HepG2 (cell line): ENCODE measurements at regions not wholly inside any gene's neighbourhood (a gene's known extent, or its start where the extent isn't known, plus 50 kb on each side); places are given as distances from the start of the nearest gene placed in this dataset.

Experiments used
- ATAC-seq: fragments of 200-7000 bp; cut with Tn5 transposase; 3 replicates; pipeline ENCODE4 v1.9.1; 2020; ENCODE audit warnings: mild to moderate bottlenecking, moderate library complexity
- BruUV-seq: library from RNA; stranded (reverse); fragments of 400-500 nt; replicated peaks from 2 replicates; lab custom pipeline; 2021; lab: Mats Ljungman, UMichigan
- CTCF ChIA-PET: fragments of 300-600 bp; formaldehyde crosslinking; extraction: SDS; loops from one replicate; lab custom pipeline; 2021; ENCODE audit warnings: low total read pairs, inconsistent platforms, low intra/inter-chr PET ratio; lab: Yijun Ruan, JAX
- POLR2A ChIA-PET: fragments of 350-600 bp; sonication (Branson Sonifier 250); formaldehyde crosslinking; loops from one replicate; lab custom pipeline; 2020; ENCODE audit warnings: antibody characterized with exemption, inconsistent platforms; lab: Yijun Ruan, JAX
- DNase-seq: peaks from one replicate; pipeline ENCODE4 v3.0.0-alpha.2; 2015; ENCODE audit warnings: low spot score
- FAIRE-seq: peaks from 3 replicates; lab custom pipeline; 2011; peaks lifted over from hg19 to GRCh38; lab: Jason Lieb, UNC
- H2AFZ ChIP-seq: one replicate; pipeline ENCODE4 v1.6.1; 2011; ENCODE audit warnings: low read length, inconsistent platforms
- H3K27ac ChIP-seq: fragments of 300-600 bp; 3 replicates; pipeline ENCODE4 v1.8.0; 2011; ENCODE audit warnings: mixed run types, mild to moderate bottlenecking, mixed read lengths, low read length, inconsistent platforms; ENCODE audit not compliant: insufficient read depth; ENCODE audit errors: extremely low read length
- H3K27me3 ChIP-seq, 2 experiments: fragments of 200-600 bp in 1 of 2; 2 replicates in 1 of 2; 3 replicates in 1 of 2; pipeline versions ENCODE4 v1.6.0 to v1.8.0; 2011; ENCODE audit warnings: low read length in 2 of 2, mild to moderate bottlenecking in 2 of 2, moderate library complexity in 2 of 2, inconsistent platforms in 1 of 2; ENCODE audit not compliant: insufficient read depth in 2 of 2, control insufficient read depth in 1 of 2
- H3K36me3 ChIP-seq, 2 experiments: fragments of 200-600 bp in 1 of 2; replicated peaks in 1 of 2; 2 replicates in 1 of 2; 3 replicates in 1 of 2; pipeline versions ENCODE4 v1.5.1 to v1.8.0; 2011; ENCODE audit warnings: low read length in 2 of 2, inconsistent platforms in 1 of 2; ENCODE audit not compliant: insufficient read depth in 2 of 2, control insufficient read depth in 1 of 2
- H3K4me1 ChIP-seq: 2 replicates; pipeline ENCODE4 v1.5.1; 2012; ENCODE audit warnings: low read length, inconsistent platforms; ENCODE audit not compliant: insufficient read depth
- H3K4me2 ChIP-seq: 2 replicates; pipeline ENCODE4 v1.6.0; 2011; ENCODE audit warnings: low read depth, low read length, inconsistent platforms
- H3K4me3 ChIP-seq, 3 experiments: fragments of 200-600 bp in 1 of 3; sonication (generic), shearing (Covaris generic) in 1 of 3; replicated peaks in 1 of 3; 2 replicates each; pipeline ENCODE4 v1.5.1; 2011 to 2016; ENCODE audit warnings: low read length in 3 of 3, inconsistent platforms in 2 of 3, low read depth in 2 of 3, mild to moderate bottlenecking in 2 of 3, control low read depth in 1 of 3, mixed read lengths in 1 of 3; ENCODE audit not compliant: insufficient read depth in 1 of 3
- H3K79me2 ChIP-seq: one replicate; pipeline ENCODE4 v1.6.1; 2011; ENCODE audit warnings: low read length, inconsistent platforms; ENCODE audit not compliant: insufficient read depth
- H3K9ac ChIP-seq: 2 replicates; pipeline ENCODE4 v1.6.0; 2011; ENCODE audit warnings: mild to moderate bottlenecking, low read depth, low read length, inconsistent platforms; ENCODE audit not compliant: insufficient read depth
- H3K9me3 ChIP-seq: 2 replicates; pipeline ENCODE4 v1.5.1; 2012; ENCODE audit warnings: mild to moderate bottlenecking, low read length
- H4K20me1 ChIP-seq: 2 replicates; pipeline ENCODE4 v1.6.0; 2011; ENCODE audit warnings: inconsistent platforms, mild to moderate bottlenecking, low read length, moderate library complexity; ENCODE audit not compliant: insufficient read depth
- MAZ ChIP-seq, 2 experiments: sonication (generic) in 1 of 2; formaldehyde crosslinking in 1 of 2; IDR thresholded peaks; 2 replicates each; pipeline versions ENCODE4 v1.5.0 to v1.6.1; 2012 to 2020; ENCODE audit warnings: low read depth in 2 of 2, mild to moderate bottlenecking in 2 of 2, borderline replicate concordance in 1 of 2, improper control_type of control experiment in 1 of 2, low read length in 1 of 2, missing genetic modification reagents in 1 of 2, moderate library complexity in 1 of 2
- NR1H2 ChIP-seq: sonication (generic); formaldehyde crosslinking; IDR thresholded peaks from 2 replicates; pipeline ENCODE4 v1.8.1; 2022; ENCODE audit warnings: low read depth, missing genetic modification reagents, borderline replicate concordance
- POLR2A ChIP-seq, 2 experiments: IDR thresholded peaks; 2 replicates each; pipeline ENCODE4 v1.6.1; 2011; ENCODE audit warnings: low read depth in 2 of 2, low read length in 2 of 2, mild to moderate bottlenecking in 1 of 2, moderate library complexity in 1 of 2; ENCODE audit not compliant: insufficient read depth in 1 of 2
- YEATS4 ChIP-seq: sonication (generic); formaldehyde crosslinking; IDR thresholded peaks from 2 replicates; pipeline ENCODE4 v1.4.0; 2020; ENCODE audit warnings: missing genetic modification reagents, borderline replicate concordance
- ZNF138 ChIP-seq: sonication (generic); formaldehyde crosslinking; IDR thresholded peaks from 2 replicates; pipeline ENCODE4 v1.5.0; 2020; ENCODE audit warnings: mild to moderate bottlenecking, low read depth, missing genetic modification reagents
- ZNF20 ChIP-seq: sonication (generic); formaldehyde crosslinking; IDR thresholded peaks from 2 replicates; pipeline ENCODE4 v1.4.0; 2020; ENCODE audit warnings: mild to moderate bottlenecking, moderate library complexity, missing genetic modification reagents
- ZNF230 ChIP-seq: sonication (generic); formaldehyde crosslinking; IDR thresholded peaks from 2 replicates; pipeline ENCODE4 v1.4.0; 2020; ENCODE audit warnings: mild to moderate bottlenecking, missing genetic modification reagents
- ZNF574 ChIP-seq: sonication (generic); formaldehyde crosslinking; IDR thresholded peaks from 2 replicates; pipeline ENCODE4 v1.4.0; 2020; ENCODE audit warnings: missing genetic modification reagents
- ZNF788 ChIP-seq: sonication (generic); formaldehyde crosslinking; IDR thresholded peaks from 2 replicates; pipeline ENCODE4 v1.5.0; 2020; ENCODE audit warnings: mild to moderate bottlenecking, missing genetic modification reagents, borderline replicate concordance
- in situ Hi-C: cut with HindIII; loops from 2 replicates; pipeline ENCODE4 v1.10.0; 2017; ENCODE audit warnings: low pct_unique_long_range_greater_than_20kb; ENCODE audit not compliant: extremely low pct_ligation_motif_present
- intact Hi-C: fragments of 100-400 bp; cut with micrococcal nuclease; formaldehyde crosslinking; loops from one replicate; pipeline ENCODE4 v1.10.0; 2022; ENCODE audit not compliant: unreplicated experiment
- TF ChIP-seq, protein P1 (sequence below): sonication (generic); formaldehyde crosslinking; IDR thresholded peaks from 2 replicates; pipeline ENCODE4 v1.8.1; 2023; ENCODE audit warnings: mild to moderate bottlenecking, missing genetic modification reagents
- TF ChIP-seq, protein P2 (sequence below): sonication (generic); formaldehyde crosslinking; IDR thresholded peaks from 2 replicates; pipeline ENCODE4 v1.5.0; 2020; ENCODE audit warnings: mild to moderate bottlenecking, missing genetic modification reagents
- TF ChIP-seq, protein P3 (sequence below): IDR thresholded peaks from 2 replicates; pipeline ENCODE4 v1.6.1; 2016; ENCODE audit warnings: mild to moderate bottlenecking, missing biosample characterization, missing genetic modification reagents
- TF ChIP-seq, protein P4 (sequence below): sonication (generic); formaldehyde crosslinking; IDR thresholded peaks from 2 replicates; pipeline ENCODE4 v1.8.0; 2022; ENCODE audit warnings: missing genetic modification reagents, mild to moderate bottlenecking, inconsistent platforms, borderline replicate concordance
- TF ChIP-seq, protein P5 (sequence below): sonication (generic); formaldehyde crosslinking; IDR thresholded peaks from 2 replicates; pipeline ENCODE4 v1.8.1; 2023; ENCODE audit warnings: mild to moderate bottlenecking, inconsistent platforms, moderate library complexity, missing genetic modification reagents, borderline replicate concordance

DNA sequence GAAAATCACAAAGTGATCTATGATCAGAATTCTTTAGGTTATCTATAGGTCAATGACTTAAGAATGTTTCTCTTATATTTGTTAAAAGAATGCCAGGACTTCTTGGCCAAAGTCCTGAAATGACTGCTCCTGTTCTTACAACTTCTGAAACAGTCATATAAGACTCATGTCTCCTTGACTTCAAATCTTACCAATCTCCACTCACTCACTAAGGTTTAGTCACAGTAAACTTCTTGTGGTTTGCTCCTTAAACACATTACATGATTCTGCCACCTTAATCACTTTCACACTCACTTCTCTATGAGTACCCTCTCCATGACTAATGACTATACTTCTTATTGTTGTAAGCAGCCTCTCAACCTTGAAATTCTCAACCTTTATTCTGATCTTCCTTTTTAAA is 648.7 kb upstream of the CCDC179 start:
- H3K27me3 ChIP-seq = no peaks in the 10 kb centered on the region
- no peak for TF ChIP-seq ZNF574 (CRISPR knock-in tag)
- TF ChIP-seq, protein P1, sequence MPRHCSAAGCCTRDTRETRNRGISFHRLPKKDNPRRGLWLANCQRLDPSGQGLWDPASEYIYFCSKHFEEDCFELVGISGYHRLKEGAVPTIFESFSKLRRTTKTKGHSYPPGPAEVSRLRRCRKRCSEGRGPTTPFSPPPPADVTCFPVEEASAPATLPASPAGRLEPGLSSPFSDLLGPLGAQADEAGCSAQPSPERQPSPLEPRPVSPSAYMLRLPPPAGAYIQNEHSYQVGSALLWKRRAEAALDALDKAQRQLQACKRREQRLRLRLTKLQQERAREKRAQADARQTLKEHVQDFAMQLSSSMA = no peak
- TF ChIP-seq, protein P2, sequence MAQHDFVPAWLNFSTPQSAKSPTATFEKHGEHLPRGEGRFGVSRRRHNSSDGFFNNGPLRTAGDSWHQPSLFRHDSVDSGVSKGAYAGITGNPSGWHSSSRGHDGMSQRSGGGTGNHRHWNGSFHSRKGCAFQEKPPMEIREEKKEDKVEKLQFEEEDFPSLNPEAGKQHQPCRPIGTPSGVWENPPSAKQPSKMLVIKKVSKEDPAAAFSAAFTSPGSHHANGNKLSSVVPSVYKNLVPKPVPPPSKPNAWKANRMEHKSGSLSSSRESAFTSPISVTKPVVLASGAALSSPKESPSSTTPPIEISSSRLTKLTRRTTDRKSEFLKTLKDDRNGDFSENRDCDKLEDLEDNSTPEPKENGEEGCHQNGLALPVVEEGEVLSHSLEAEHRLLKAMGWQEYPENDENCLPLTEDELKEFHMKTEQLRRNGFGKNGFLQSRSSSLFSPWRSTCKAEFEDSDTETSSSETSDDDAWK (CRISPR knock-in tag) = no peak
- no peak for TF ChIP-seq NR1H2 (CRISPR knock-in tag)
- TF ChIP-seq, protein P3, sequence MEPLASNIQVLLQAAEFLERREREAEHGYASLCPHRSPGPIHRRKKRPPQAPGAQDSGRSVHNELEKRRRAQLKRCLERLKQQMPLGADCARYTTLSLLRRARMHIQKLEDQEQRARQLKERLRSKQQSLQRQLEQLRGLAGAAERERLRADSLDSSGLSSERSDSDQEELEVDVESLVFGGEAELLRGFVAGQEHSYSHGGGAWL = no peak
- no peak for TF ChIP-seq ZNF20 (CRISPR knock-in tag)
- TF ChIP-seq, protein P4, sequence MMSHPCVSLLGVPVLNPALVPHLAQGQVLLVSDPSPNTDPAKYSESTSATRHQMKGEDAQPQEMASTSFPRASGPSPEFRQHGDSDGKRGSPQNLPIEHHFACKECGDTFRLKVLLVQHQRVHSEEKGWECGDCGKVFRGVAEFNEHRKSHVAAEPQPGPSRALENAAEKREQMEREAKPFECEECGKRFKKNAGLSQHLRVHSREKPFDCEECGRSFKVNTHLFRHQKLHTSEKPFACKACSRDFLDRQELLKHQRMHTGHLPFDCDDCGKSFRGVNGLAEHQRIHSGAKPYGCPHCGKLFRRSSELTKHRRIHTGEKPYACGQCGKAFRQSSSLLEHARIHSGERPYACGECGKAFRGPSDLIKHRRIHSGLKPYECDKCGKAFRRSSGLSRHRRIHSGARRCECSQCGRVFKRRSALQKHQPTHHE (CRISPR knock-in tag) = no peak
- TF ChIP-seq POLR2A (IDR thresholded peaks at IDR 0.05; ENCODE audit: insufficient read depth in 1 of 2, low read depth in 2 of 2, low read length in 2 of 2) = no peak
- no peak for TF ChIP-seq MAZ (IDR thresholded peaks at IDR 0.05; ENCODE audit: borderline replicate concordance, low read depth, low read length)
- no peak for TF ChIP-seq MAZ (CRISPR knock-in tag; IDR thresholded peaks at IDR 0.05; ENCODE audit: low read depth)
- no peak for TF ChIP-seq ZNF788 (CRISPR knock-in tag)
- no peak for TF ChIP-seq ZNF230 (CRISPR knock-in tag)
- TF ChIP-seq, protein P5, sequence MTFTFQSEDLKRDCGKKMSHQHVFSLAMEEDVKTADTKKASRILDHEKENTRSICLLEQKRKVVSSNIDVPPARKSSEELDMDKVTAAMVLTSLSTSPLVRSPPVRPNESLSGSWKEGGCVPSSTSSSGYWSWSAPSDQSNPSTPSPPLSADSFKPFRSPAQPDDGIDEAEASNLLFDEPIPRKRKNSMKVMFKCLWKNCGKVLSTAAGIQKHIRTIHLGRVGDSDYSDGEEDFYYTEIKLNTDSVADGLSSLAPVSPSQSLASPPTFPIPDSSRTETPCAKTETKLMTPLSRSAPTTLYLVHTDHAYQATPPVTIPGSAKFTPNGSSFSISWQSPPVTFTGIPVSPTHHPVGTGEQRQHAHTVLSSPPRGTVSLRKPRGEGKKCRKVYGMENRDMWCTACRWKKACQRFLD (CRISPR knock-in tag) = no peak
- TF ChIP-seq YEATS4 = no peak
- no peak for TF ChIP-seq ZNF138 (CRISPR knock-in tag)

More for the DNA sequence above, 648.7 kb upstream of the CCDC179 start:
- ATAC-seq (no peak), DNase-seq (no peak), FAIRE-seq (no peak)
- Histone ChIP-seq H3K9ac (no peak overlapping the region), H2AFZ (no peak overlapping the region), H3K4me3 (no peak overlapping the region), H3K79me2 (no peaks in the 10 kb centered on the region), H3K27ac (no peak overlapping the region), H4K20me1 (no peaks in the 10 kb centered on the region), H3K4me2 (no peak overlapping the region), H3K36me3 (no peaks in the 10 kb centered on the region), H3K4me1 (no peaks in the 10 kb centered on the region), H3K9me3 (no peaks in the 10 kb centered on the region)
- BruUV-seq = no TSS peak
- POLR2A ChIA-PET = no interaction called here
- intact Hi-C loops = no loop called here
- in situ Hi-C loops = no loop called here
- CTCF ChIA-PET = no interaction called here
